NCI-H2029 (cell line): ENCODE measurements at regions not wholly inside any gene's neighbourhood (a gene's known extent, or its start where the extent isn't known, plus 50 kb on each side); places are given as distances from the start of the nearest gene placed in this dataset.

Source experiments
- DNase-seq: peaks from one replicate; lab custom pipeline; 2025; lab: John Stamatoyannopoulos, UW

DNA sequence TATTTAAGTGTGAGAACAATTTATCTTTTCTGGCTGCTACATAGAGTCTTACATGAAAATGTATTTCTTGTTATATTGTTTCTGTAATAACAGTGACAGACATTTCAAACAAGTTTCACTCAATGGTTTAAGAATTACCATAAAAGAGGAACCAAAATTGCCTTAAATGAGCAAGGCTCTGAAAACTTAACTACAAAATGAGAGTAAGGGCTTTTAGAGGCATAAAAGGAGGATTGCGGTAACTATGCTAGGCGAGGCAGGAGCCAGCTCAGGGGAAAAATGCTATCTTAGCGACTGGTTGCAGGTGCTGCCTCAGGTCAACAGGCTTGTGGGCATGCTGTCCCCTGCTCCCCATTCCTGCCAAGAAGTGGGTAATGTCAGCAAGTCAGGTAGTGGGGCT lies 81.7 kb upstream of the MSI2 start:
- no peak for DNase-seq

DNA sequence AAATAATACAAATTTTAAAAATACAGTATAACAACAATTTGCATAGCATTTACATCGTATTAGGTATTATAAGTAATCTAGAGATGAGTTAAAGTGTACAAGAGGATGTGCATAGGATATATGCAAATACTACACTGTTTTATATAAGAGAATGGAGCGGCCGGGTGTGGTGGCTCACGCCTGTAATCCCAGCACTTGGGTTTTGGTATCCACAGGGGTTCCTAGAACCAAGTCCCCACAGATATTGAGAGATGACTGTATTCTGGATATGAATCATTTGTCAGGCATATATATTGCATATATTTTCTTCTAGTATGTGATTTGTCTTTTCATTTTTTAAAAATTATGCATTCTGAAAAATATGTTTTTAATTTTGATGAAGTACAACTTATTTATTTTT lies 77.5 kb upstream of the MSI2 start:
- no peak for DNase-seq

DNA sequence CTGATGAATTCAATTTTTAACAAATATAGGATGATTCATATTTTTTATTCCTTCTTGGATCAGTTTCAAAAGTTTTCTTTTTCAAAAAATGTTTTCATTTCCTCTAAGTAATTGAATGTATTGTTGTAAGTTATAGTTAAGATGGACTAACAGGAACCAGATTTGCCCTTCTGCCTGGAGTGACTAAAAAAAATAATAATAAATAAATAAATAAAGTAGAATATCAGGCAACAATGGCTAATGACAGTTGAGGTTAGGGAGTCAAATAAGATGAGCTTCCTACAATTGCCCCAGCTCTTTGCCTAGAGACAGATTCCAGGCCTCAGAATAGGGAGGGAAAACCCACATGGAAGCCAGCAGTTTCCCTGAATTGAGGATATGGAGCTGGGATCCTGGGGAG lies 73.7 kb upstream of the MSI2 start:
- DNase-seq, result no peak

DNA sequence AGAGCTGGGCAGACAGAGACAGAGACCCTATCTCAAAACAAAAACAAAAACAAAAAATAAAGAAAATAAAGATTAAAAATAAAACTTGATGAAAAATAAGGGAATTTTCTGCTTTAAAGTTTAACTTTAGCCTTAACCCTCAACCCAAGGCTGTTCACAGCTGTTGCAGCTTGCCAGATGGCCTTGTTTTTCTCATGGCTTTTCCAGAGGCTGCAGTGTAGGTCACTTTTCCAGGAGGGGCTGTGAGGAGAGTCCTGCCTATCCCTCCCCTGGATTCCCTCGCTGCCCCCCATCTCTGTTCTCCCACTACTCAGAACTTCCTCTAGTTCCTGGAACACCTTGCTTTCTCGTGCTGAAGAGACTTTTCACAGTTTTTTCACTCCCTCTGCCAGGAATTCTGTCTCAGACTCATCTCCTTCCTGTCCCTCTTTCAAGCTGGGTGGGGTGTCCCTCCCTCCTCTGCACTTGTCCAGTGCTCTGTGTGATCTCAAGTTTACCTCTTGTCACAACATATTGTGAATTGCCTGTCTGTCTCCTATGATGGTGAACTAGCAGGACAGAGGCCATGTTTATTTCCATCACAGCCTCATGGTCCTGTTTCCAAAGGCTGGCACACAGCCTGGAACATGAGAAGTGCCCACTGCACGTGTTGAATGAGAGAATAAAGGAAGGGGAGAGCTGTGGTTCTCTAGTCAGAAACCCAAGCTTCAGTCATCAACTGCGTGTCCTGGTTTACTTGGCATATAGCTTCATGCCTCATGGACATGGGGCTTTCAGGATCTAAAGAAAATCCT lies 69.9 kb upstream of the MSI2 start:
- DNase-seq, result peak; percentile 33

DNA sequence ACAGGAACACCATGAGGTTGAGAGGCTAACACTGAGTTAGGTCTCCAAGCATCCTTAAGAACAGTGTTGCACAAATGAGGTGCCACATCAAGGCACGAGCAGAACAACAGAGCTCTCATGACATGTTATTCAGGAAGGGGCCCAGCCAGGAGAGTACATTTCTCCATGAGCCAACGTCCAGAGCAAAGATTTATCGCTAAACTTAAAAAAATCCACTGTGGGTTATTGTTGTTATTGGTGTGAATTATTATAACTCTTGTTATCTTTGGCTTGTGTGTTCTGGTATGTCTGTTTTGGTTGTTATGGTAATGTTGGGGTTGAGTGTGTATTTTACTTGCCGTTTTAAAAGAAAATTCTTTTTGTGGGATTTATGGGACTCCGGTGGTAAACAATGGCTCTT lies 68.9 kb upstream of the MSI2 start:
- DNase-seq, result no peak

DNA sequence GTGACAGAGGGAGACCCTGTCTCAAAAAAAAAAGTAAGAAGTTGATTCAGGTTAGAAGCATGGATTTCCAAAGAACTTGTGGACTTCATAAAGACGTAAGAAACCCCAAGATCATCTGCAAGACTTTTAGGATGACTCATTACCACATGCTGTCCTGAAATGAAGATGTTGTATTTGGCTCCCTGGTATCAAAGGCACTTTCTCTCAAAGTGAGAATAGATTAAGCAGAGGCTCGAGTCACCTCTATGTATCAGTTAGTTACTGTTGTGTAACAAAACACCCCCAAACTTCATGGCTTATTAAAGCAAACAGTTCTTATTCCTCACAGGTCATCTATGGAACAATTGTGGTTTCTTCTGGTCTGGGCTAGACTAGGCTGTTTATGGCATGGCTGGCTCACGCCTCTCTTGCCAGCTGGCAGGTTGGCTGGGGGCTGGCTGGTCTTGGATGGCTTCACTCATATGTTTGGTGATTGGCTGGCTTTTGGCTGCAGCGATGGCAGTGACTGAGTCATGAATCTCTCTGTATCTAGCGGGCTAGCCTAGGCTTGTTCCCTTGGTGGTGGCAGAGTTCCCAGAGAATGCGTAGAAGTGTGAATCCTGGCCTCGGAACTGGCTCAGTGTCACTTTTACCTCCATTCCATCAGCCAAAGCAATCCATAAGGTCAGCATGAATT lies 60.4 kb upstream of the MSI2 start:
- no peak for DNase-seq

DNA sequence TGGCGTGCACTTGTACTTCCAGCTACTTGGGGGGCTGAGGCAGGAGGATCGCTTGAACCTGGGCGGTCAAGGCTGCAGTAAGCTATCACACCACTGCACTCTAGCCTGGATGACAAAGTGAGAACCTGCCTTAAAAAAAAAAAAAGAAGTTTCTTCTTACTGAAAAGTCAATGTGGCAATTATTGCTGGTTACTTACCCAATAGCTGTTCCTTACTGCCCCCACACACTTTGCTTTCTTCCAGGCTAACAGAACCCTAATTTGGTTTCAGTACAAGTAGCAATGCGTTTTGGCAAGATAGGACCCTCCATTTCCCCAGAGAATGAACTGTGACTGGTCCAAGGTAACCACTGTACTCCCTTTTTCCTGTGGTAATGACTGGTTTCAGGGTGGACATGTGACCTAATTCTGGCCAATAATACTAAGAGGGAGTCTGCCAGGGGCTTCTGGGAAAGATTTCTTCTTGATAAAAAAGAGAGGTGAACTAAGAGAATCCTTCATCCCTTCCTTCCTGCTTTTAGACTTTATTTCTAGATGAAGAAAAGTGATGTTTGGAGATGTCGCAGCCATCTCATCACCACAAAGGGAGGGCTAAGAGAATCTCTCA lies 58.8 kb upstream of the MSI2 start:
- DNase-seq, result no peak

DNA sequence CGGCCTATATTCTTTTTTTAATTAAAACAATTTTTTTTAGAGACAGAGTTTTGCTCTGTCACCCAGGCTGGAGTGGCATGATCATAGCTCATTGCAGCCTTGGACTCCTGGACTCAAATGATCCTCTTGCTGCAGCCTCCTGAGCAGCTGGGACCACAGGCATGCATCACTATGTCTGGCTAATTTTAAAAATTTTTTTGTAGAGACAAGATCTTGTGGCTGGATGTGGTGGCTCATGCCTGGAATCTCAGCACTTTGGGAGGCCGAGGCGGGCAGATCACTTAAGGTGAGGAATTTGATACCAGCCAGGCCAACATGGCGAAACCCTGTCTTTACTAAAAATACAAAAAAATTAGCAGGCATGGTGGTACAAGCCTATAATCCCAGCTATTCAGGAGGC lies 54.8 kb upstream of the MSI2 start:
- DNase-seq, result no peak

DNA sequence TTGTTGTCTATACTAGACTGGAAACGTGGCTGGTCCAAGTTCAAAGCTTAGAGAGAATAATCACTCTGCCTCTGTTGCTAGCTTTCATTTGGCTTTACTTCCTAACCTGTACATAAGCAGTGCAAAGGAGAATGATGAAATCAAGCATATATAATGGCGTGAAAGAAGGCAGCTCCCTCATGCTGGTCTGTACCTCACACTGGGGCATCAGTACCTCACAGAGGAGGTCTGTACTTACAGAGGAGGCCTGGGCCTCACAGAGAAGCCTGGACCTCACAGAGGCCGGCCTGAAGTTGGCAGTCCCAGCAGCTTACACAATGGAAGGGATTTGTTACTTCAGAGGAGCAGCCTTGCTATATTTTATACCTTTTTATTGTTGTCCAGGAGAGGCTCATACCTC lies 53.3 kb upstream of the MSI2 start:
- DNase-seq, result no peak
